BE2C (cell line): ENCODE measurements at regions not wholly inside any gene's neighbourhood (a gene's known extent, or its start where the extent isn't known, plus 50 kb on each side); places are given as distances from the start of the nearest gene placed in this dataset.

Experiments used
- DNase-seq: peaks from one replicate; pipeline ENCODE4 v3.0.0-alpha.2; 2020
- H3K27me3 ChIP-seq: fragments of 250-450 bp; sonication (Bioruptor Pico); 2 replicates; pipeline ENCODE4 v1.5.1; 2020; ENCODE audit warnings: mild to moderate bottlenecking
- H3K36me3 ChIP-seq: fragments of 250-450 bp; sonication (Bioruptor Pico); 2 replicates; pipeline ENCODE4 v1.5.1; 2020; ENCODE audit warnings: mild to moderate bottlenecking
- H3K4me1 ChIP-seq: fragments of 250-450 bp; sonication (Bioruptor Pico); 2 replicates; pipeline ENCODE4 v1.5.1; 2020
- H3K4me3 ChIP-seq: 2 replicates; pipeline ENCODE4 v1.5.1; 2011; ENCODE audit warnings: low read depth, low read length
- H3K9me3 ChIP-seq: fragments of 250-450 bp; sonication (Bioruptor Pico); 2 replicates; pipeline ENCODE4 v1.5.1; 2020
- CTCF ChIP-seq: IDR thresholded peaks from 2 replicates; pipeline ENCODE4 v1.5.1; 2012; ENCODE audit warnings: mild to moderate bottlenecking, low read depth, low read length

GRCh38 chr5:84863020-84863419, 478.3 kb upstream of the EDIL3 start:
- Histone ChIP-seq H3K4me1 (no peaks in the 10 kb centered on the region; the same call in 1 of the 2 replicates), H3K4me3 (no peak overlapping the region), H3K9me3 (no peaks in the 10 kb centered on the region), H3K36me3 (no peaks in the 10 kb centered on the region), H3K27me3 (no peaks in the 10 kb centered on the region)
- TF ChIP-seq CTCF, result no peak
- no peak for DNase-seq

GRCh38 chr5:84862132-84862531, 477.5 kb upstream of the EDIL3 start:
- no peaks in the 10 kb centered on the region for H3K9me3 ChIP-seq
- no peak for TF ChIP-seq CTCF
- no peaks in the 10 kb centered on the region; the same call in 1 of the 2 replicates for H3K4me1 ChIP-seq
- H3K4me3 ChIP-seq, result no peak overlapping the region
- DNase-seq, result no peak
- H3K36me3 ChIP-seq, result no peaks in the 10 kb centered on the region
- no peaks in the 10 kb centered on the region for H3K27me3 ChIP-seq

GRCh38 chr5:84861306-84861705, 476.6 kb upstream of the EDIL3 start:
- no peaks in the 10 kb centered on the region; the same call in 1 of the 2 replicates for H3K4me1 ChIP-seq
- no peaks in the 10 kb centered on the region for H3K9me3 ChIP-seq
- no peaks in the 10 kb centered on the region for H3K27me3 ChIP-seq
- H3K36me3 ChIP-seq, result no peaks in the 10 kb centered on the region
- DNase-seq, result no peak
- no peak for TF ChIP-seq CTCF
- no peak overlapping the region for H3K4me3 ChIP-seq

- no peaks in the 10 kb centered on the region for H3K27me3 ChIP-seq
- no peak overlapping the region for H3K4me3 ChIP-seq
- TF ChIP-seq CTCF, result no peak
- no peak for DNase-seq
- H3K9me3 ChIP-seq, result no peaks in the 10 kb centered on the region
- H3K4me1 ChIP-seq, result no peaks in the 10 kb centered on the region; the same call in 1 of the 2 replicates
- H3K36me3 ChIP-seq, result no peaks in the 10 kb centered on the region
Measured at GRCh38 chr5:84859056-84859455, 474.4 kb upstream of the EDIL3 start.

GRCh38 chr5:84831701-84832100, 447.0 kb upstream of the EDIL3 start:
- Histone ChIP-seq H3K9me3 (no peaks in the 10 kb centered on the region), H3K36me3 (no peaks in the 10 kb centered on the region), H3K4me1 (no peaks in the 10 kb centered on the region), H3K27me3 (no peaks in the 10 kb centered on the region), H3K4me3 (no peak overlapping the region)
- no peak for DNase-seq
- no peak for TF ChIP-seq CTCF

GRCh38 chr5:84830265-84830664, 445.6 kb upstream of the EDIL3 start:
- TF ChIP-seq CTCF, result no peak
- no peaks in the 10 kb centered on the region for H3K4me1 ChIP-seq
- no peak for DNase-seq

More at GRCh38 chr5:84830265-84830664, 445.6 kb upstream of the EDIL3 start:
- Histone ChIP-seq H3K9me3 (no peaks in the 10 kb centered on the region), H3K27me3 (no peaks in the 10 kb centered on the region), H3K36me3 (no peaks in the 10 kb centered on the region), H3K4me3 (no peak overlapping the region)
